ENCODE measurements at regions not wholly inside any gene's neighbourhood (a gene's known extent, or its start where the extent isn't known, plus 50 kb on each side); places are given as distances from the start of the nearest gene placed in this dataset.

GRCh38 chr2:240348522-240348921 lies 86.9 kb upstream of the GPC1 start:
- DNase-seq: no peak

GRCh38 chr2:240349133-240350005 lies 86.1 kb upstream of the GPC1 start:
- no peak for DNase-seq

GRCh38 chr2:240350006-240350355 lies 85.5 kb upstream of the GPC1 start:
- DNase-seq: no peak

GRCh38 chr2:240350696-240351087 lies 84.8 kb upstream of the GPC1 start:
- no peak for DNase-seq

GRCh38 chr2:240351088-240351741 lies 84.2 kb upstream of the GPC1 start:
- DNase-seq: no peak

GRCh38 chr2:240351826-240352426 lies 83.5 kb upstream of the GPC1 start:
- DNase-seq: no peak

- DNase-seq: no peak
Measured at GRCh38 chr2:240353086-240353798, 82.2 kb upstream of the GPC1 start.

- DNase-seq: no peak
Measured at GRCh38 chr2:240353944-240354343, 81.5 kb upstream of the GPC1 start.

GRCh38 chr2:240355001-240355891 lies 80.2 kb upstream of the GPC1 start:
- no peak for DNase-seq

- DNase-seq: no peak
Measured at GRCh38 chr2:240355962-240356361, 79.5 kb upstream of the GPC1 start.

- no peak for DNase-seq
Measured at GRCh38 chr2:240356700-240357640, 78.5 kb upstream of the GPC1 start.

- no peak for DNase-seq
Measured at GRCh38 chr2:240357641-240358012, 77.8 kb upstream of the GPC1 start.

GRCh38 chr2:240358080-240358479 lies 77.4 kb upstream of the GPC1 start:
- DNase-seq: no peak

- no peak for DNase-seq
Measured at GRCh38 chr2:240358821-240359397, 76.6 kb upstream of the GPC1 start.

- DNase-seq: no peak
Measured at GRCh38 chr2:240359695-240360094, 75.8 kb upstream of the GPC1 start.

GRCh38 chr2:240360645-240361475 lies 74.6 kb upstream of the GPC1 start:
- no peak for DNase-seq

GRCh38 chr2:240362216-240362755 lies 73.2 kb upstream of the GPC1 start:
- no peak for DNase-seq

GRCh38 chr2:240362826-240363745 lies 72.4 kb upstream of the GPC1 start:
- DNase-seq: no peak
